HFFc6 (cell line): ENCODE measurements at regions not wholly inside any gene's neighbourhood (a gene's known extent, or its start where the extent isn't known, plus 50 kb on each side); places are given as distances from the start of the nearest gene placed in this dataset.

ENCODE experiments used
- DNase-seq: peaks from one replicate; pipeline ENCODE4 v3.0.0-alpha.2; 2018
- H3K27ac Mint-ChIP-seq: 2 replicates; pipeline ENCODE4 v1.8.0; 2020; ENCODE audit warnings: mild to moderate bottlenecking, mixed read lengths
- H3K27me3 Mint-ChIP-seq: 2 replicates; pipeline ENCODE4 v1.8.0; 2021; ENCODE audit warnings: mild to moderate bottlenecking, moderate library complexity, mixed read lengths; ENCODE audit not compliant: insufficient read depth
- H3K36me3 Mint-ChIP-seq: 2 replicates; pipeline ENCODE4 v1.8.0; 2021; ENCODE audit warnings: low read depth, mixed read lengths
- H3K4me1 Mint-ChIP-seq: 2 replicates; pipeline ENCODE4 v1.8.0; 2020; ENCODE audit warnings: low read depth, mixed read lengths
- H3K4me3 Mint-ChIP-seq: 2 replicates; pipeline ENCODE4 v1.8.0; 2020; ENCODE audit warnings: mild to moderate bottlenecking, moderate library complexity, mixed read lengths
- H3K9me3 Mint-ChIP-seq: 2 replicates; pipeline ENCODE4 v1.8.0; 2020; ENCODE audit warnings: mild to moderate bottlenecking, mixed read lengths
- TF ChIP-seq, protein P1 (sequence below): fragments of 200-600 bp; sonication (generic); IDR thresholded peaks from 2 replicates; pipeline ENCODE4 v1.5.0; 2021; ENCODE audit warnings: antibody characterized with exemption, mild to moderate bottlenecking

DNA sequence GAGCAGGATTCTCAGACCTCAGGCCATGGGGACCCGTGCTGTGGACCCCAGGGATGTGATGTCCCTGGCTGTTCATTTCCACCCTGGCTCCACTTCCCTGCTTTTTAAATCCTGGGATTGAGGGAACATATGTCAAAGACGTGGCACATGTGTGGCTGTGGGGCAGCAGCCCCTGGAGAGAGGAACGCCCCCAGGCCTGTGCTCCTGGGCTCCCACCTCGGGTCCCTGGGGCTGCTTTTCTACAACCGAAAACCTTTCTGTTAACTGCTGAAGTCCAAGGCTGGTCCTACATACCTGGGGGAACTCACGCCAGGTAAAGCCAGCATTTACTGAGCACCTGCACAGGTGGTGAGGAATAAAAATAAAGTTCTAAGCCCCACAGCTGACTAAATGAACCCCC is 102.3 kb upstream of the FRMD1 start:
- no peak overlapping the region for H3K4me3 Mint-ChIP-seq
- H3K36me3 Mint-ChIP-seq, result peaks cover 5% of the 10 kb centered on the region; the same call in 1 of the 2 replicates
- H3K27me3 Mint-ChIP-seq, result peaks cover 5% of the 10 kb centered on the region
- H3K27ac Mint-ChIP-seq, result no peak overlapping the region
- H3K4me1 Mint-ChIP-seq, result no peaks in the 10 kb centered on the region
- TF ChIP-seq, protein P1, sequence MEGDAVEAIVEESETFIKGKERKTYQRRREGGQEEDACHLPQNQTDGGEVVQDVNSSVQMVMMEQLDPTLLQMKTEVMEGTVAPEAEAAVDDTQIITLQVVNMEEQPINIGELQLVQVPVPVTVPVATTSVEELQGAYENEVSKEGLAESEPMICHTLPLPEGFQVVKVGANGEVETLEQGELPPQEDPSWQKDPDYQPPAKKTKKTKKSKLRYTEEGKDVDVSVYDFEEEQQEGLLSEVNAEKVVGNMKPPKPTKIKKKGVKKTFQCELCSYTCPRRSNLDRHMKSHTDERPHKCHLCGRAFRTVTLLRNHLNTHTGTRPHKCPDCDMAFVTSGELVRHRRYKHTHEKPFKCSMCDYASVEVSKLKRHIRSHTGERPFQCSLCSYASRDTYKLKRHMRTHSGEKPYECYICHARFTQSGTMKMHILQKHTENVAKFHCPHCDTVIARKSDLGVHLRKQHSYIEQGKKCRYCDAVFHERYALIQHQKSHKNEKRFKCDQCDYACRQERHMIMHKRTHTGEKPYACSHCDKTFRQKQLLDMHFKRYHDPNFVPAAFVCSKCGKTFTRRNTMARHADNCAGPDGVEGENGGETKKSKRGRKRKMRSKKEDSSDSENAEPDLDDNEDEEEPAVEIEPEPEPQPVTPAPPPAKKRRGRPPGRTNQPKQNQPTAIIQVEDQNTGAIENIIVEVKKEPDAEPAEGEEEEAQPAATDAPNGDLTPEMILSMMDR, result no peak
- DNase-seq, result no peak
- peaks cover 39% of the 10 kb centered on the region for H3K9me3 Mint-ChIP-seq

DNA sequence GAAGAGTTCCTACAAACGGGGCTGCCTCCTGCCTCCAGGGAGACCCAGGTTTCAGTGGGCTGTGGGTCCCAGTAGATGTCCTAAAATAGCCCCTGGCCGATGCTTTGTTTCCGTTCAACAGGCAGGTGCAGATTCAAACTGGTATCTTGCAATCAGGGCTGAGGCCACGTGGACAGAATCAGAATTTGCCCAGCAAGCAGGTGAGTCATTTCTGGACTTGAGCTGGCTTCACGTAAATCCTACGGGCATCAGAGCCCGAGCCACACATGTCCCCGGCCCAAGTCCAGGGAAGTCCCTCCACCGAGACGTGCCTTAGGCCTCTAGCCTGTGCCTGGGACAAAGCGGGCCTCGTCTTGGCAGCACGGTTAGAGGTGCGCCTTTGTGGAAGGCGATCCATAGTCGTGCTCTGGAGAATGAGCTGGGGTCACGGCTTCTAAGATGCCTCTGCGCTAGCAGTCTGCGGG is 101.6 kb upstream of the FRMD1 start:
- TF ChIP-seq, protein P1, result no peak
- no peaks in the 10 kb centered on the region for H3K4me1 Mint-ChIP-seq
- H3K27me3 Mint-ChIP-seq, result peaks cover 5% of the 10 kb centered on the region
- H3K9me3 Mint-ChIP-seq, result peaks cover 39% of the 10 kb centered on the region
- no peak overlapping the region for H3K27ac Mint-ChIP-seq
- DNase-seq, result no peak
- H3K4me3 Mint-ChIP-seq, result no peak overlapping the region
- H3K36me3 Mint-ChIP-seq, result peaks cover 5% of the 10 kb centered on the region; the same call in 1 of the 2 replicates

DNA sequence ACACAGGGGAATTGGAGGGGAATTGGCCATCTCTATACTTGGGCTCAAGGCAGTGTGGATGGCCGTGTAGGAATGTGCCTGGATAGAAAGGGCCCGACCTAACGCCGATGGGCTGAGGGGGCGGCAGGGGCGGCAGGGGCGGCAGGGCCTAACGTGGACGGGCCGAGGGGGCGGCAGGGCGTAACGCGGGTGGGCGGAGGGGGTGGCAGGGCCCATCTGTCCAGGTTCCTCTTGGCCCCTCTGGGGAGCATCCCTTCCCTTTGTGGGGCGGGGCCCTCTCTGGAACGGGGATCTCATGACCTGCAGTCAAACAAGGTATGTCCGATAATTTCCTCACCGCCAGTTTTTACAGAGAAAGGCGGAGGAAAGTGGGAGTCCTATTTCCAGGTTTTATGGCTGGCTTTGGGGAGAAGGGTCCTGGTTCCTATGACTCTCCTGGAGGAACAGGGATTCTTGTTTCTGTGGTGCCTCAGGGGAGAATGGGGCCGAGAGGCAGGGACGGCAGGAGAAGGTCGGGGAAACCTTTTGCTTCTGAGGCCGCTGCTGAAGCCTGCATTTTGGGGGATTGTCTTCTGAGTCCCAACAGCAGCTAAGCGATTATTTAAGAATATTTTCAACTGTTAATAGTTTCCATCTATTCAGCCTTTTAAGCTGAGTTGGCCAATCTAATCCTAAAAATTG is 100.8 kb upstream of the FRMD1 start:
- Mint-ChIP-seq H3K9me3 (peaks cover 39% of the 10 kb centered on the region), H3K27ac (no peak overlapping the region), H3K4me3 (no peak overlapping the region), H3K4me1 (no peaks in the 10 kb centered on the region), H3K36me3 (peaks cover 5% of the 10 kb centered on the region; the same call in 1 of the 2 replicates), H3K27me3 (peaks cover 5% of the 10 kb centered on the region)
- TF ChIP-seq, protein P1, result no peak
- no peak for DNase-seq

DNA sequence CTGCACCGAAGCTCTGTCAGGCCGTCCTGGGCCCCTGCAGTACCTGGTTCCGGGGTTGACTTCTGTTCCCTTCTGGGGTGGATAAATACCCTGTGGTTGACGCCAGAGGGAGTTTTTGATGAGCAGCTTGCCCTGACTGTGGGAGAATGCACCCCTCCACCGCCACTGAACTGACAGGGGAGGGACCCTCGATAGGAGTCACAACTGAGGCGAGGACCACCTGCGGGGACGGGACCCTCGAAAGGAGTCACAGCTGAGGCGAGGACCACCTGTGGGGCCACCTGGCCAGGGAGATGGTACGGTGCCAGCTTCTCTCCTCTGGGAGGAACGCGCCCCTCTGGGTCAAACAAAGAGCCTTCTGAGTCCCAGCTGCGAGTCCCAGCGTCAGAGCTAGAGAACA is 100.1 kb upstream of the FRMD1 start:
- Mint-ChIP-seq H3K27ac (no peak overlapping the region), H3K4me3 (no peak overlapping the region), H3K4me1 (no peaks in the 10 kb centered on the region), H3K9me3 (peaks cover 39% of the 10 kb centered on the region), H3K36me3 (peaks cover 5% of the 10 kb centered on the region; the same call in 1 of the 2 replicates), H3K27me3 (peaks cover 5% of the 10 kb centered on the region)
- TF ChIP-seq, protein P1, result no peak
- DNase-seq, result no peak

DNA sequence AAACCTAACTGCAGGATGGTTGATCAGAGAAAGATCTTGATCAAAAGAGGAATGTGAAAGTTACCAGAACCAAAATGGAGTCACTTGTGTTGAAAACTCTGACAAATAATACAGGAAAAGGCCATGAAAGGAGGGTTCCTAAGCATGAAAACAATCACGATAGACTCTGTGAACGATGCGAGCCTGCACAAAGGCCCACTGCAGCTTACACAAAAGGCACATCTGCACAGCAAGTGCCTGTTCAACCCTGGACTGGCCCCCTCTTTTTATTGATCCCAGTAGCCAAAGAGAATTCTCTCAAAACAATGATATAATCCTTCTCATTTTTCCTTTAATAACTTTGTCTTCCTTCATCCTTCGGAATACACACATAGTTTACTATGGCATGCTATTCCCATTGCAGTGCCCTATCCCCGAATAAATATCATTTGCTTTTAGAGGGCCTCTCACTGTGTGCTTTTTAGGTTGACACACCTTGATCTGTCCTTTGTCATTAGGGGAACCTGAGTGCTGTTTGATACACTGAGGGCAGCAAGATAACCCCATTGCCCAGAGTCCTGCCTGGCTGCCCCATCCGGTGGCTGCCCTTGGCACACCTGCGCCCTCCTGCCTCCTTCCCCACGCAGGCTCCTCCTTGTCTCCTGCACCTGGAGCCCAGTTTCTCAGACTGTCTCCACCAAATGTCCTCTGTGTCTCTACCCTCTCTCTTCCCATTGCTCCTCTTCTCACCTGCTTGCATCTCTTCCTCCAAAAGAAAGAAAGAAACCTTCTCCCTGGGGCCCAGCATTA is 98.3 kb upstream of the FRMD1 start:
- TF ChIP-seq, protein P1, result no peak
- DNase-seq, result no peak
- Mint-ChIP-seq H3K4me1 (no peaks in the 10 kb centered on the region), H3K27ac (no peak overlapping the region), H3K4me3 (no peak overlapping the region), H3K36me3 (peaks cover 5% of the 10 kb centered on the region; the same call in 1 of the 2 replicates), H3K27me3 (peaks cover 5% of the 10 kb centered on the region), H3K9me3 (peaks cover 23% of the 10 kb centered on the region)
